ENCODE measurements at regions not wholly inside any gene's neighbourhood (a gene's known extent, or its start where the extent isn't known, plus 50 kb on each side); places are given as distances from the start of the nearest gene placed in this dataset.

DNA sequence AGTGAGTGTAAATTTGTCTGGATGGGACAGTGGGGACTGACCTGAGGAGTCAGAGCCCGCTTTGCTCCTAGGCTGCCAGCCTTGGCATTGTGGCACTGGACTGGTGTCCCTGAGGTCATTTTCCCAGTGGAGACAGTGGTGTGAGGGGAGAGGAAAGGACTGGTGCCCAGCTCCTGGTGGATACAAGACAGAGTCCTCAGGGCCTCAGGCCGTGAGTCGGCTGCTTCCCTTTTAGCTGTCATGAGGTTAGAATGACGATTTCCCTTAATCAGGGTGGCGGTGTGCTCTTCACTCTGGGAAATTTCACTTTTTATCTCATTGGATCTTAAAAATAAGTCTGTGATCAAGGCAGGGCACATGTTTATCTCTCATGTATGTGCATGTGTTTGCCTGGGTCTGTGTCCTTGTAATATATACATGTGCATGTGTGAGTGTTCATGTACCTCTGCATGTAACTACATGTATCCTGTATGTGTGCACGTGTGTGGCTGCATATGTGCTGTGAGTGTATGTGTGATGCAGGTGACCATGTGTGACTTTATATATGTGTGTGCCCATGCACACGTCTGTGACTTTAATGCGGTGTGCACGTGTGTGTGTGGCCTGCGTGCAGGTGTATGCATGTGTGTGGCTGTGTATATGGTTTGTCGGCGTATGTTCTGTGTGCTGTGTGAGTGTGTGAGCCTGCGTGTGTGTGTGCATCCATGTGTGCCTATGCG lies 55.7 kb downstream of the GLI2 start:
- no peak for TF ChIP-seq CTCF (IDR thresholded peaks at IDR 0.05; ENCODE audit: borderline replicate concordance)
- Histone ChIP-seq H3K9me3 (replicated peaks) (no peaks in the 10 kb centered on the region), H3K4me3 (no peak overlapping the region), H3K27me3 (ENCODE audit: low read depth) (peaks cover 12% of the 10 kb centered on the region), H3K4me1 (no peaks in the 10 kb centered on the region), H3K27ac (replicated peaks) (no peak overlapping the region), H3K36me3 (no peaks in the 10 kb centered on the region)
- intact Hi-C loops (cut with micrococcal nuclease): no loop called here
- no peak for DNase-seq

- intact Hi-C loops (cut with micrococcal nuclease): no loop called here
These were observed 56.3 kb downstream of the GLI2 start for GRCh38 chr2:120791962-120792297.

GRCh38 chr2:120793682-120794403 lies 58.2 kb downstream of the GLI2 start:
- no peak for TF ChIP-seq CTCF (IDR thresholded peaks at IDR 0.05; ENCODE audit: borderline replicate concordance)
- H3K27ac ChIP-seq (replicated peaks): no peak overlapping the region
- H3K36me3 ChIP-seq: no peaks in the 10 kb centered on the region
- no peaks in the 10 kb centered on the region for H3K4me1 ChIP-seq
- H3K4me3 ChIP-seq: no peak overlapping the region
- no peaks in the 10 kb centered on the region for H3K9me3 ChIP-seq (replicated peaks)
- DNase-seq: no peak
- intact Hi-C loops (cut with micrococcal nuclease): no loop called here
- no peaks in the 10 kb centered on the region for H3K27me3 ChIP-seq (ENCODE audit: low read depth)

More at GRCh38 chr2:120791962-120792297, 56.3 kb downstream of the GLI2 start:
- Histone ChIP-seq H3K27me3 (ENCODE audit: low read depth) (peaks cover 8% of the 10 kb centered on the region), H3K27ac (replicated peaks) (no peak overlapping the region), H3K4me1 (no peaks in the 10 kb centered on the region), H3K36me3 (no peaks in the 10 kb centered on the region), H3K4me3 (no peak overlapping the region), H3K9me3 (replicated peaks) (no peaks in the 10 kb centered on the region)
- no peak for TF ChIP-seq CTCF (IDR thresholded peaks at IDR 0.05; ENCODE audit: borderline replicate concordance)
- no peak for DNase-seq

DNA sequence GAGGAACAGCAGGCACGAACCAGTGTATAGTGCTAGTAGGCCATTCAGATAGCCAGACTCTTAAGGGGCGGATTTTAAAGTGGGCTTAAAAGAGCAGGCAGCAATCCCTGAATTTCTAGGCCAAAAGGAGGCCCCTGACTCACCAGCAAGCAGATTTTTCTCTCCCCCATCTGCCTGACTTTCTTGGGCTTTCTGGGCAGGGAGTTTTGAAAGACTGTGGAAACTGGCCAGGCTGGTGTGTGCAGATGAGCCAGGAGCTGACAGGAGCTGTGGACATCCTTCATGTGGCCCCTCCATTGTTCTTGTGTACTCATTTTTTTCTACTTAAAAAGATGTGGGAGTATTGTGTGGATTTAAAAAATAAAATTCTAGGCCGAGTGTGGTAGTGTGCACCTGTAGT lies 59.0 kb downstream of the GLI2 start:
- no peak for TF ChIP-seq CTCF (IDR thresholded peaks at IDR 0.05; ENCODE audit: borderline replicate concordance)
- no peaks in the 10 kb centered on the region for H3K27me3 ChIP-seq (ENCODE audit: low read depth)
- H3K4me3 ChIP-seq: no peak overlapping the region
- H3K4me1 ChIP-seq: no peaks in the 10 kb centered on the region
- intact Hi-C loops (cut with micrococcal nuclease): no loop called here
- H3K27ac ChIP-seq (replicated peaks): no peak overlapping the region
- no peaks in the 10 kb centered on the region for H3K9me3 ChIP-seq (replicated peaks)
- H3K36me3 ChIP-seq: no peaks in the 10 kb centered on the region
- DNase-seq: no peak

DNA sequence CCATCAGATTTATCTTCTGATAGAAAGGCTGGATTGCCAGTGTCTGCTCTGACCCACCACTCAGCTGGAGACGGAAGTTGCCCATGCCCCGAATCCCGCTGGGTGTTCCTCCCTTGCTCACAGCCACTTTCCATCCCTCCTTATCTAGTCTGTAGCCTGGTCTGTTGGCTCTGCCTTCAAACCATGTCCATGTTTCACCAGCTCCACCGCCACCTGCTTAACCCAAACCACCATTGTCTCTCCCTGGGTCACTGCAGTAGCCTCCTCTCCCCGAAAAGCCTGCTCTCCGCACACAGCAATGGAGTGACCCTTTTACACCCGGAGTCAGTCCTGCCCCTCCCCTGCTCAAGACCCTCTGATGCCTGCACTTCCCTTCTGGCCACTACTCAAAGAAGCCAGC lies 60.4 kb downstream of the GLI2 start:
- intact Hi-C loops (cut with micrococcal nuclease): no loop called here
- DNase-seq: no peak
- no peak for TF ChIP-seq CTCF (IDR thresholded peaks at IDR 0.05; ENCODE audit: borderline replicate concordance)

More for the DNA sequence above, 60.4 kb downstream of the GLI2 start:
- Histone ChIP-seq H3K27ac (replicated peaks) (no peak overlapping the region), H3K4me3 (no peak overlapping the region), H3K9me3 (replicated peaks) (no peaks in the 10 kb centered on the region), H3K4me1 (no peaks in the 10 kb centered on the region), H3K27me3 (ENCODE audit: low read depth) (peaks cover 5% of the 10 kb centered on the region), H3K36me3 (no peaks in the 10 kb centered on the region)

Measured in left ventricle myocardium inferior (tissue), 1 donor.